ENCODE measurements at regions not wholly inside any gene's neighbourhood (a gene's known extent, or its start where the extent isn't known, plus 50 kb on each side); places are given as distances from the start of the nearest gene placed in this dataset.
"Not testable (repeated sequence)": the region's sequence is repeated elsewhere in the genome, so short reads cannot be mapped to it uniquely, and the experiment has no call there.

DNA sequence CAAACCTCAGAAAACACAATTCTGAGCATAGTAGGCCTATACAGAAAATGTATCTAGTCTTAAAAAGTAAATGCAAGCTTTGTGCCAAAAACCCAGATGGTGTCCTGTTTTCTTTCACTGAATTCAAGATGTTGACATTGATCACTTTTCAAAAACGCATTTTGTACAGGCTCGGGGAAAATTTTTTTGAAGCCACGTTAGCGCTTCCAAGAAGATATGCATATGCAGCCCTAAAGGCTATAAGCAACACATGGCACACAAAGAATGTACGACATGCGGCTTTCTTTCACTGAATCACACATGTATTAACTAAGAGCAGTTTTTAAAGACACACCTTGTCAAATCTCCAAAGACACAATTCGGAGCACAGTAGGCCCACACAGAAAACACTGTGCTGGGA is 115.4 kb downstream of the MRPL57 start:
- DNase-seq (ENCODE audit: low read depth in 1 of 2, low spot score in 1 of 2) = no peak
- Histone ChIP-seq H3K27ac (replicated peaks) (no peak overlapping the region), H3K27me3 (ENCODE audit: insufficient read depth, poor library complexity, severe bottlenecking) (no peaks in the 10 kb centered on the region), H3K4me3 (replicated peaks; ENCODE audit: insufficient read depth, low read length) (no peak overlapping the region)
- TF ChIP-seq, protein P1, sequence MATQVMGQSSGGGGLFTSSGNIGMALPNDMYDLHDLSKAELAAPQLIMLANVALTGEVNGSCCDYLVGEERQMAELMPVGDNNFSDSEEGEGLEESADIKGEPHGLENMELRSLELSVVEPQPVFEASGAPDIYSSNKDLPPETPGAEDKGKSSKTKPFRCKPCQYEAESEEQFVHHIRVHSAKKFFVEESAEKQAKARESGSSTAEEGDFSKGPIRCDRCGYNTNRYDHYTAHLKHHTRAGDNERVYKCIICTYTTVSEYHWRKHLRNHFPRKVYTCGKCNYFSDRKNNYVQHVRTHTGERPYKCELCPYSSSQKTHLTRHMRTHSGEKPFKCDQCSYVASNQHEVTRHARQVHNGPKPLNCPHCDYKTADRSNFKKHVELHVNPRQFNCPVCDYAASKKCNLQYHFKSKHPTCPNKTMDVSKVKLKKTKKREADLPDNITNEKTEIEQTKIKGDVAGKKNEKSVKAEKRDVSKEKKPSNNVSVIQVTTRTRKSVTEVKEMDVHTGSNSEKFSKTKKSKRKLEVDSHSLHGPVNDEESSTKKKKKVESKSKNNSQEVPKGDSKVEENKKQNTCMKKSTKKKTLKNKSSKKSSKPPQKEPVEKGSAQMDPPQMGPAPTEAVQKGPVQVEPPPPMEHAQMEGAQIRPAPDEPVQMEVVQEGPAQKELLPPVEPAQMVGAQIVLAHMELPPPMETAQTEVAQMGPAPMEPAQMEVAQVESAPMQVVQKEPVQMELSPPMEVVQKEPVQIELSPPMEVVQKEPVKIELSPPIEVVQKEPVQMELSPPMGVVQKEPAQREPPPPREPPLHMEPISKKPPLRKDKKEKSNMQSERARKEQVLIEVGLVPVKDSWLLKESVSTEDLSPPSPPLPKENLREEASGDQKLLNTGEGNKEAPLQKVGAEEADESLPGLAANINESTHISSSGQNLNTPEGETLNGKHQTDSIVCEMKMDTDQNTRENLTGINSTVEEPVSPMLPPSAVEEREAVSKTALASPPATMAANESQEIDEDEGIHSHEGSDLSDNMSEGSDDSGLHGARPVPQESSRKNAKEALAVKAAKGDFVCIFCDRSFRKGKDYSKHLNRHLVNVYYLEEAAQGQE (IDR thresholded peaks at IDR 0.05; ENCODE audit: insufficient replicate concordance, low read depth) = no peak
- TF ChIP-seq GABPA (IDR thresholded peaks at IDR 0.05; ENCODE audit: low read depth) (no peak), SPI1 (IDR thresholded peaks at IDR 0.05; ENCODE audit: borderline replicate concordance, low read depth) (no peak), POLR2AphosphoS5 (IDR thresholded peaks at IDR 0.05; ENCODE audit: low read depth) (no peak)
- TF ChIP-seq, protein P2, sequence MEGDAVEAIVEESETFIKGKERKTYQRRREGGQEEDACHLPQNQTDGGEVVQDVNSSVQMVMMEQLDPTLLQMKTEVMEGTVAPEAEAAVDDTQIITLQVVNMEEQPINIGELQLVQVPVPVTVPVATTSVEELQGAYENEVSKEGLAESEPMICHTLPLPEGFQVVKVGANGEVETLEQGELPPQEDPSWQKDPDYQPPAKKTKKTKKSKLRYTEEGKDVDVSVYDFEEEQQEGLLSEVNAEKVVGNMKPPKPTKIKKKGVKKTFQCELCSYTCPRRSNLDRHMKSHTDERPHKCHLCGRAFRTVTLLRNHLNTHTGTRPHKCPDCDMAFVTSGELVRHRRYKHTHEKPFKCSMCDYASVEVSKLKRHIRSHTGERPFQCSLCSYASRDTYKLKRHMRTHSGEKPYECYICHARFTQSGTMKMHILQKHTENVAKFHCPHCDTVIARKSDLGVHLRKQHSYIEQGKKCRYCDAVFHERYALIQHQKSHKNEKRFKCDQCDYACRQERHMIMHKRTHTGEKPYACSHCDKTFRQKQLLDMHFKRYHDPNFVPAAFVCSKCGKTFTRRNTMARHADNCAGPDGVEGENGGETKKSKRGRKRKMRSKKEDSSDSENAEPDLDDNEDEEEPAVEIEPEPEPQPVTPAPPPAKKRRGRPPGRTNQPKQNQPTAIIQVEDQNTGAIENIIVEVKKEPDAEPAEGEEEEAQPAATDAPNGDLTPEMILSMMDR (IDR thresholded peaks at IDR 0.05; ENCODE audit: insufficient read depth, low read length) = no peak

DNA sequence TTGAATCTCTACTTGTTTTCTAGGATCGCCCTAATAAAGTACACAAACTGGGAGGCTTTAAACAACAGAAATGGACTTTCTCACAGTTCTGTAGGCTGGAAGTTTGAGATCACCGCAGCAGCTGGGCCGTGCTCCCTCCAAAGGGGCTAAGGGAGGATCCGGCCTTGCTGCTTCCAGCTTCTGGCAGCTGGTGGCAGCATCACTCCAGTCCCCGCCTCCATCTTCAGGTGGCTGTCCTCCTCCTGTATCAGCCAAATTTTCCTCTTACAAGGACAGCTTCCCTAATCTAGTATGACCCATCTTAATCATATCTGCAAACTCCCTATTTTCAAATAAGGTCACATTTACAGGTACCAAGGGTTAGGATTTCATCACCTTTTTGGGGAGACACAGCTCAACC is 120.5 kb downstream of the MRPL57 start:
- peak overlapping the region; percentile 58; the same call in 1 of the 2 replicates for H3K27ac ChIP-seq (replicated peaks)
- TF ChIP-seq, protein P2 (IDR thresholded peaks at IDR 0.05; ENCODE audit: insufficient read depth, low read length) = peak; percentile 31
- DNase-seq (ENCODE audit: low read depth in 1 of 2, low spot score in 1 of 2) = peak in 1 of 2 experiments; percentile 73
- not testable (repeated sequence) for H3K27me3 ChIP-seq (ENCODE audit: insufficient read depth, poor library complexity, severe bottlenecking); H3K4me3 ChIP-seq (replicated peaks; ENCODE audit: insufficient read depth, low read length)

DNA sequence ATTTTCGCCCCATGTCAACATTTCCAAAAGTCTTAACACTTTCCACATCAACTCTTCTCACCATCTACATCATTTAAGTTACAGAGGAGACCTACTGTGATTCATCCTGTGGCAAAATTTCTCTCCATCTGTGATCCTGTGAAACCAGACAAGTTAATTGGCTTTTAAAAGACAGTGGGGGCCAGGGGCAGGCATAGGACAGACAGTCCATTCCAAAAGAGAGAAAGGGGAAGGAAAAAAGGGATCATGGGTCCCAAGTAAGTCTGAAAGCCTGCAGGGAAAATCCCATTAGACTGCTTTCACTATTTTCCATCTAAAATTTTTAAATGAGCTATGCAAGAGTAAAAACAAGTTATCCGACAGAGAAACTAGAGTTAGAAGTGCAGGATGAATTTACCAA is 121.0 kb downstream of the MRPL57 start:
- TF ChIP-seq POLR2AphosphoS5 (IDR thresholded peaks at IDR 0.05; ENCODE audit: low read depth) = no peak
- TF ChIP-seq, protein P2 (IDR thresholded peaks at IDR 0.05; ENCODE audit: insufficient read depth, low read length) = no peak
- peak overlapping the region; percentile 58 for H3K27ac ChIP-seq (replicated peaks)
- peak overlapping the region; percentile 100 for H3K4me3 ChIP-seq (replicated peaks; ENCODE audit: insufficient read depth, low read length)
- peak in 1 of 2 experiments; percentile 9 for DNase-seq (ENCODE audit: low read depth in 1 of 2, low spot score in 1 of 2)
- H3K27me3 ChIP-seq (ENCODE audit: insufficient read depth, poor library complexity, severe bottlenecking) = no peaks in the 10 kb centered on the region

DNA sequence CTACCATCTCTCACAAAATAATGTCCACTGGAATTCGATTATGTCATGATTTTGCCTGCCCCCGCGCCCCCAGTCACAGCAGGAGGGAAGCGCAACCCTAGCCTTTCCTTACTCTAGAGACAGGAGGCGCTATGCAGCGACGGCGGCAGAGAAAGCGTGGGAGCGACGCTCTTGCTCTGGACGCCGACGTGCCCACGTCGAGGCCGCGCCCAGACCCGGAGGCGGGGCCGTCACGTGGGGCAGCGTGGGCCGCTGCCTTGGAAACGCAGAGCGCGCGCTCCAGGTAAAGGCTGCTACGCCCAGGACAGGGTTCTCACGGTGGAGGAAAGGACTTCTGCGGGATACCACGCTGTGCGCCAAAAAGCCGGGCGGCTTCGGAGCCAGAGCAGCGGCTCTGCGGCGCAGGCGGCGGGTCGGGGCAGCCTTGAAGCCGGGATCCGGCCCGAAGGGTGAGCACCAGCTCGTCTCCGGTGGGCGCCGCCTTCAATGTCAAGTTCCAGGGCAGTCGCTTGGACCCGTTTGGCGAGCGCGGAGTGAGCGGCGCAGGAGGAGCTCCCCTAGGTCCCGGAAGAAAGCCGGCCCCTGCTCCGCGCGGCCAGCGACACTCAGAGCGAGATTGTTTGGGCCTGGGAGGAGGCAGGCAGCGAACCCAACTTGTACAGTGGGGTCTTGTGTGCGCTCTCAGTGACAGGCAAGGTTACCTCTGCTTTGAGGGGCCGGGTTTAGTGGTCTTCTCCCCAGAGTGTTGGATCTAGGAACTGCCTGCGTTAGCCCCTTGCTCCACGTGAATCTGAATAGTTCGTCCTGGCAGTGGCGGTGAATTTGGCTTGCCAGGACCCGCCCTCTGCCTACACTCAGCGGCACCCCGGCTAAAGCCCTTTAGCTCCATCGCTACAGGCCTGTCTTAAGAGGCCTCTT is 121.7 kb downstream of the MRPL57 start:
- TF ChIP-seq, protein P1 (IDR thresholded peaks at IDR 0.05; ENCODE audit: insufficient replicate concordance, low read depth) = peak; percentile 33
- TF ChIP-seq GABPA (IDR thresholded peaks at IDR 0.05; ENCODE audit: low read depth) = no peak
- TF ChIP-seq POLR2AphosphoS5 (IDR thresholded peaks at IDR 0.05; ENCODE audit: low read depth) = peak; percentile 43; the same call in 1 of the 2 replicates
- TF ChIP-seq SPI1 (IDR thresholded peaks at IDR 0.05; ENCODE audit: borderline replicate concordance, low read depth) = peak; percentile 6; the same call in 1 of the 2 replicates
- TF ChIP-seq, protein P2 (IDR thresholded peaks at IDR 0.05; ENCODE audit: insufficient read depth, low read length) = peak; percentile 52
- Histone ChIP-seq H3K27me3 (ENCODE audit: insufficient read depth, poor library complexity, severe bottlenecking) (no peaks in the 10 kb centered on the region), H3K27ac (replicated peaks) (peak overlapping the region; percentile 58), H3K4me3 (replicated peaks; ENCODE audit: insufficient read depth, low read length) (peak overlapping the region; percentile 100)
- peak; percentile 85 to 86 for DNase-seq (ENCODE audit: low read depth in 1 of 2, low spot score in 1 of 2)

Measured in HL-60 (cell line).